GM12872 (cell line): ENCODE measurements at regions not wholly inside any gene's neighbourhood (a gene's known extent, or its start where the extent isn't known, plus 50 kb on each side); places are given as distances from the start of the nearest gene placed in this dataset.

ENCODE experiments used
- TF ChIP-seq, protein P1 (sequence below): IDR thresholded peaks from 3 replicates; pipeline ENCODE4 v1.5.1; 2011; ENCODE audit warnings: low read depth, mild to moderate bottlenecking, low read length, moderate library complexity; ENCODE audit not compliant: insufficient read depth

DNA sequence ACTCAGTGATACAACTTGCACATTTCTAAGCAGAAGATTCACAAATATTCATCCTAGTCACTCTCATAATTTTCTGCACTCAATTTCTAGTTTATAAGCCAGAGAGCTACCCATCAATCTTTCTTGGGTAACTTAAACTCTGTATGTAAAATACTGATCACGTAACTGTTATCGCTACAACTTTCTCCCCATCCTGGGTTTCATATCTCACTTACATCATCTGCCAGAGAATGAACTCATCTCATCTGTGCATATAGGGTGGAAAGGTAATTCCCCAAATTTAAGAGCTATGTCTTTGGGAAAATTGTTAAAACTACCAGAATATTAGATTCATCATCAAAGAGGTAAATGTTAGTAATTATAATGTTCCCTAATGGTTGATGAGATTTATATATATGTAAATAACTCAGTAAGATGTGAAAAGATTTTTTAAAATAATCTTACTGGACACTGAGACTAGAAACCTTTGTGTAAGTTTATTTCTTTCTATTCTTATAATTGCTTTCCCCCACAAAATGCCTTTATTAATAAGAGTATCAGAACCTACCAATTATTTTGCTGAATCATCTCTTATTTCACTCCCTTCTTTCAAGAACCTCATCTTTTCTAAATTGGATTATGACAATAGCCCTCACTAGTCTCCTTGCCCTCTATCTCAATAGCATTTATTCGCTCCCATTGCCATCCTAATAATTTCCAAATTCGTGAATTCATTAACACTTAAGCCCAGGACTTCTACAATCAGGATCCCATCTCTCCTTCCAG is 729.0 kb downstream of the EPHA4 start:
- TF ChIP-seq, protein P1, sequence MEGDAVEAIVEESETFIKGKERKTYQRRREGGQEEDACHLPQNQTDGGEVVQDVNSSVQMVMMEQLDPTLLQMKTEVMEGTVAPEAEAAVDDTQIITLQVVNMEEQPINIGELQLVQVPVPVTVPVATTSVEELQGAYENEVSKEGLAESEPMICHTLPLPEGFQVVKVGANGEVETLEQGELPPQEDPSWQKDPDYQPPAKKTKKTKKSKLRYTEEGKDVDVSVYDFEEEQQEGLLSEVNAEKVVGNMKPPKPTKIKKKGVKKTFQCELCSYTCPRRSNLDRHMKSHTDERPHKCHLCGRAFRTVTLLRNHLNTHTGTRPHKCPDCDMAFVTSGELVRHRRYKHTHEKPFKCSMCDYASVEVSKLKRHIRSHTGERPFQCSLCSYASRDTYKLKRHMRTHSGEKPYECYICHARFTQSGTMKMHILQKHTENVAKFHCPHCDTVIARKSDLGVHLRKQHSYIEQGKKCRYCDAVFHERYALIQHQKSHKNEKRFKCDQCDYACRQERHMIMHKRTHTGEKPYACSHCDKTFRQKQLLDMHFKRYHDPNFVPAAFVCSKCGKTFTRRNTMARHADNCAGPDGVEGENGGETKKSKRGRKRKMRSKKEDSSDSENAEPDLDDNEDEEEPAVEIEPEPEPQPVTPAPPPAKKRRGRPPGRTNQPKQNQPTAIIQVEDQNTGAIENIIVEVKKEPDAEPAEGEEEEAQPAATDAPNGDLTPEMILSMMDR = no peak

DNA sequence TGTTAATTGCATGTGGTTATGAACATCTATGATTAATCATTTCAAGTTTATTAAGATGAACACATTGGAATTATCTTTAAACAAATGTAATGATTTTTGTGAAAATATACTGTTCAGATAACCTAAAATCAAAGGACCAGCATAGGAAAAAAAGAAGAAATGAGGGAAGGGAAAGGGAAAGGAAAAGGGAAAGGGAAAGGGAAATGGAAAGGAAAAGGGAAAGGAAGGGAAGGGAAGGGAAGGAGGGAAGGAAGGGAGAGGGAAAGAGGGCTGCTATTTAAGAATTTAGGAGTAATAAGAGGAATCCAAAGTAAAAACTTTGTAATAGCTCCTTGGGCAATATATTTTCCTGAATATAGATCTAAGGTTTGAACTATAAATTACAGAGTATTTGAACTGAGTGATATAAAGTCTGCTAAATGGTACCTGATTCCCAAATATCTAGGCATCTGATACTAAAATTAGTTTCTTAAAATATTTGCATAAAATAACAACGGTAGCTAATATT is 726.3 kb downstream of the EPHA4 start:
- TF ChIP-seq, protein P1 = no peak

DNA sequence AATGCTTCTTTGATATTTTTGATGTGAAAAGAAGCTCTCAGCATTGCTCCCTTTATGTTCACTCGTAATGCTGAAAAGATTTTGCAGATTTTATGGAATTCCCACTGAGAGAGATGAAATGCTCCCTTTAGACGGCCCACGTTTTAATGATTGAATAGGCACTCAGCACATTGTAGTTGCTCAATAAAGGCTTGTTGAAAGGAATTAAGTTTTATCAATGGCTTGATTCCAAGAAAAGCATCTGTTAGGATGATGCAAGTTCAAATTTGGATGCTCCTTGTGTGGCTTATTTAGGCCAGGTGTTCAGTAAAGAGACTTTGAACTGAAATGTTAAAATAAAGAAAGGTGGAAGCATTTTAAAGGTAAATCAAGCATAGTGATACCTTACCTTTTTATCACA is 725.1 kb downstream of the EPHA4 start:
- TF ChIP-seq, protein P1 = no peak

DNA sequence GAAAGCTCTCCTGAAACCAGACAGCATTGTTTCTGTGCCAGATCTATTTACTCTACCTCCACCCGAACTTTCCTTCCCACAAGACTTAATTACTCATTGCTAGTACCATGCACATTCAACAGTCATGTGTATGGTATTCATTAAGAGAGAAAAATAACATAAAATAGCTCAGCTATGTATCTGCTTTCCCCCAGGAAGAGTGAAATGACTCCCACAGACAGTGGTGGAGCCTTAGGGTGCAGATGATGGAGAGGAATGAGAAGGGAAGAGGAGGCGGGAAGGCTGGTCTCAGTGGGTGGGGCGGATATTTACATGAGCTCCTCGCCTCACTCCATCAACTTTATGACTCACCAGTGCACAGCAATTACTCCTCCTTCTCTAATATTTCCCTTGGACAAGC is 724.5 kb downstream of the EPHA4 start:
- TF ChIP-seq, protein P1 = no peak

DNA sequence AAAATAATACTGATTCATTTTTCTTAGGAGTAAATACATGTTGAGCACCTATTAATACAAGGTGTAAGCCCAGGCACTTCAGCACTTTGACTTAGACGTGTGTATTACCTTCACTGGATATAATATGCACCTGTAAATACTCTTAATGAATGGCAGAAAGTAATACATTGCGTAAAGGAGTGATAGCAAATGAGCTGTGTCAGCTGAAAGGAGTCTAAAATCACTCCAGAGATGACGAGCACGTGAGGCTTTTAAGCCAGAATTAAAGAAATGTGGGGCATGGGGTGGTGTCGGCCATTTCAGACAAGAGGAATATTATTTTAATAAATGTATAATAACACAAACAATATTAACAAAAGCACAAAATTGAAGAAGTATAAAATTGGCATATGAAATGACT is 722.7 kb downstream of the EPHA4 start:
- TF ChIP-seq, protein P1 = no peak

DNA sequence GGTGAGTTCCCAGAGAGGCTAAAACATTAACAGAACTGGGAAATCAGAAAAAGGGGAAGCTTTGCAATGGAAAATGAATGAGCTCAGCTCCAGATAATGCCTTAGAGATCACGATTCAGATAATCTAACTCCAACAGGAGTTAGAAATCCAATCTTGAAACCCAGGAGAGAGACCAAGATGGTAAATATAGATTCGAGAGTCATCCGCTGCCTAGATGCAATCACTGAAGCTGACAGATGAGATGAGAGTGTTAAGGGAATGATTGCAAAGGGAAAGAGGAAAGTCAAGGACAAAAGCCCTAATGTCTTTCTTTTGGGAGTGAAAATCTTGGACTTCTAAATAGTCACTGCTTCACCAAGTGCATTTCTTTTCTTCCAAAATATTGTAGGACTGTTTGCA is 722.0 kb downstream of the EPHA4 start:
- TF ChIP-seq, protein P1 = no peak

DNA sequence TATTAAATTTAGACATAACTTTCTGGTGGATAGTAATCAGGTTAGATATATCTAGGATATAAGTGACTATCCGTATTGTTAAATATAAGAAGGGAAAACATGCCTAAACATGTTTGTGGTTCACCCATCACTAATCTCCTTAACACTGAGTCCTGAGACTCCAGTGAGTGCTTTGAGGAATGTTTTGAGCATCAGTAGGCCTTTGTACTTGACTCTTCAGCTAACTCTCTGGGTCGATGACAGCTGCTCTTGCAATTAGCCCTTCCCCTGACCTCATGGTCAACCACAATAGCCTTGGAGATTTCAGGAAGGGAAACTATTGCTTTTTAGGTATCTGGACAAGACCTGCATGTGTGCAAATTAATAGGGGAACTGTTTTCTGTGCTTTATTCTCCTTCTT is 716.8 kb downstream of the EPHA4 start:
- TF ChIP-seq, protein P1 = no peak

DNA sequence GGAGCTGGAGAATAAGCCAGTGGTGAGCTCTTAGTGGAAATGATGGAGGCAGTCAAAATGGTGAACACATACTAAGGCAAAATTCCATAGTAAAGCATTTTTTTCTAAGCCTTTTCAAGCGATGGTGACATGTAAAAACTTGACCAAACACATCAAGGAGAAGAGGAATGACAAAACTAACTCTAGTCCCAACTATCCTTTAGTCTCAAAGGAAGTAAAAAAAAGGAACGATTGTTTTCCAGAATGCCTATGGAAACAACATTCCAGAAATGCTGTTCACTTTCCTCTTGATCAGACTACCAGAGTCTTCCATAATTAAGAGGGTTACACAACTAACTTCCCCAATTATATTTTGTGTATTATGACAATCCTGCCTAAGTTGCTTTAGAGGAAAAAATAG is 715.6 kb downstream of the EPHA4 start:
- TF ChIP-seq, protein P1 = no peak
